EH (cell line): ENCODE measurements at regions not wholly inside any gene's neighbourhood (a gene's known extent, or its start where the extent isn't known, plus 50 kb on each side); places are given as distances from the start of the nearest gene placed in this dataset.
"Not testable (repeated sequence)": the region's sequence is repeated elsewhere in the genome, so short reads cannot be mapped to it uniquely, and the experiment has no call there.

Experiments
- DNase-seq: peaks from one replicate; pipeline ENCODE4 v3.0.0-alpha.2; 2015; ENCODE audit warnings: low read depth

- no peak for DNase-seq
Observed at GRCh38 chr9:3659647-3660046, 133.8 kb upstream of the RFX3 start.

GRCh38 chr9:3658964-3659363 is 133.2 kb upstream of the RFX3 start:
- no peak for DNase-seq

- no peak for DNase-seq
Observed at GRCh38 chr9:3656224-3656623, 130.4 kb upstream of the RFX3 start.

GRCh38 chr9:3650994-3651622 is 125.3 kb upstream of the RFX3 start:
- no peak for DNase-seq

GRCh38 chr9:3648722-3649246 is 123.0 kb upstream of the RFX3 start:
- no peak for DNase-seq

GRCh38 chr9:3648266-3648665 is 122.5 kb upstream of the RFX3 start:
- DNase-seq, result no peak

- DNase-seq, result no peak
Observed at GRCh38 chr9:3647652-3648051, 121.9 kb upstream of the RFX3 start.

- no peak for DNase-seq
Observed at GRCh38 chr9:3646226-3646625, 120.4 kb upstream of the RFX3 start.

- not testable (repeated sequence) for DNase-seq
Observed at GRCh38 chr9:3642075-3642474, 116.3 kb upstream of the RFX3 start.

GRCh38 chr9:3629495-3629894 is 103.7 kb upstream of the RFX3 start:
- no peak for DNase-seq

GRCh38 chr9:3628239-3628638 is 102.4 kb upstream of the RFX3 start:
- no peak for DNase-seq

GRCh38 chr9:3608011-3608410 is 82.2 kb upstream of the RFX3 start:
- no peak for DNase-seq

- no peak for DNase-seq
Observed at GRCh38 chr9:3600672-3601071, 74.9 kb upstream of the RFX3 start.

GRCh38 chr9:3597792-3598191 is 72.0 kb upstream of the RFX3 start:
- no peak for DNase-seq

- no peak for DNase-seq
Observed at GRCh38 chr9:3586066-3586465, 60.3 kb upstream of the RFX3 start.

- DNase-seq, result no peak
Observed at GRCh38 chr9:3585606-3586005, 59.8 kb upstream of the RFX3 start.

- peak; percentile 33 for DNase-seq
Observed at GRCh38 chr9:3578786-3579185, 53.0 kb upstream of the RFX3 start.

GRCh38 chr9:3576328-3576727 is 50.5 kb upstream of the RFX3 start:
- DNase-seq, result no peak

- no peak for DNase-seq
Observed at GRCh38 chr9:3575821-3576220, 50.0 kb upstream of the RFX3 start.
